AG08395 (cell line): ENCODE measurements at regions not wholly inside any gene's neighbourhood (a gene's known extent, or its start where the extent isn't known, plus 50 kb on each side); places are given as distances from the start of the nearest gene placed in this dataset.

Experiments used
- DNase-seq: peaks from one replicate; pipeline ENCODE4 v3.0.0; 2012; ENCODE audit warnings: mixed read lengths, low spot score

DNA sequence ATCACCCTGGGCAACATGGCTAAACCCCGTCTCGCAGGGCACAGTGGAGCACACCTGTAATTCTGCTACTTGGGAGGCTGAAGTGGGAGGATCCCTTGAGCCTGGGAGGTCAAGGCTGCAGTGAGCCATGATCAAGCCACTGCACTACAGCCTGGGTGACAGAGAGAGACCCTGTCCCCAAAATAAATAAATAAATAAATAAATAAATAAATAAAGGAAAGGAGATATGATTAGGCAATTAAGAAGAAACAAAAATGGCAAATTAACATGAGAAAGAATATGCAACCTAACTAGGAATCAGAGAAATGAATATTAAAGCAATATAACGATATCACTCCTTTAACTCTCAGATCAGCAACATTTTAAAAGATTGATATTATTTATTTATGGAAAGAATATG, 92.3 kb downstream of the C1D start:
- no peak for DNase-seq

DNA sequence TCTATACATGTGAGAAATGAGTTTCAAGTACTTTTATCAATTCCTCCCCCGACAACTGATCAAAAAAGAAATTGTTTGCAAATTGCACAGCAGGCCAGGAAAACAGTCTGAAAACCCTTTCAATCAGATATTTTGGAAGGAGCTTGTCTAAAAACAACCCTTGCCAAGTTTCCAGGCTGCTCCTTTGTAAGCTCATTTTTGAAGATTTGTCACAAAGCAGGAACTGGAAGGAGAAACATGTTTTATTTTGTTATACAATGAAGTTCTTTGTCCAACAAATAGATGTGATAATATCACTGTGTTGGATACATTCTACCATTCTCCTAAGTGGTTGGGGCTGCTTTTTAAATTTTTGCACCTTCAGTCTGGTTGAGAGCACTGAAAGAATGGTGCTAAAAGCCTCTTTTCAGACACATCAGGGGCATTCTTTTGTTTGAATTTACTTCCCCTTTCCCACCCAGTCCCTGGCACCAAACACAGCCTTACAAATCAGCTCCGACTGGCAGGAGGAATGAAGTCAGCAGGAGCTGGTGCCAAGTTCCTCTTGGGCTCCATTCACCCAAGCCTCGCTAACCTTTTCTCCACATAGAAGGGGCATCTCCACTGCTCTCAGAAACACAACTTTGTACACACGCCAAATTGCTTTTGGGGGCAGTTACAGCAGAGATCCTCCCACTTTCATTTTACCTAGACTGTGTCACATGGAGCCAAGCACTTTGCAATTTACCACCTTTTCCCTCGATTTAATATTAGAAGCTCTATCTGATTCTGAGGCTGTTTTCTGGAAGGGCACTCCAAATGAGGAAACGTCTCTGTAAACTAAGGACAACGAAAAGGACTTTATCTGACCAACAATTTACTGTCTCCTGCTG, 88.0 kb downstream of the C1D start:
- no peak for DNase-seq

DNA sequence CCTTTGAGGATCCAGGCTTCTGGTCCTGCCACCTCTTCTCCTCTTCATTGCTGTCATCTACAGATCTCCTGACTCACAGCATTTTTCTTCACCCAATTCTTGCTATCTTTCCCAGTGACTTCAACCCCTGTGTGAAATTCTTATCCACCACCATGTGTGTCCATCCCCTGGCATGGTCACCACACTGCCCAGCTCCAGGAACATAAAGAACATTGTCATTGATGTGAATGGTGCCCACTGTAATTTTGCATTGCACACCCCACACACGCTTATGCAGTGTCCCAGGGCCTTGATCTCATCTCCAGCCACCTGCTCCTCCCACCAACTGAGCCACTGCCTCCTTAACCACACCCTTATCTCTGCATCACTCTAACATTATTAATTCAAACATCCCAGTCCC, 85.3 kb downstream of the C1D start:
- no peak for DNase-seq

DNA sequence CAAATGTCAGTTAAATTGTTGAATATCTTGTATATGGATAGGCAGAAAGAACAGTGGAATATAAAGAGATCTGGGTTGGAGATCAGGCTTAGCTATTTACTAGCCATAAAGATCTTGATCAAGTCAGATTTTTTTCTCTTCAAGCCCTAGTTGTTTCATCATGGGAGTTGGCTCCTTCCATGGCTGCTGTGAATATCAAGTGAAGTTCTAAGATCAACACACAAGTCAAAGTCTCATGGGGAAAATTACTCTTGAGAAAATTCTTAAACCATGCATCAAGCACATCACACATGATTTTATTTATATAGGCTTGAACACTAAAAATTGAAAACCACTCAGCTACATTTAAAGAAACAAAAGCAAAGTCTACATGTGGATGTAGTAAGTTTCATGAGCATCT, 79.8 kb downstream of the C1D start:
- DNase-seq, result no peak

DNA sequence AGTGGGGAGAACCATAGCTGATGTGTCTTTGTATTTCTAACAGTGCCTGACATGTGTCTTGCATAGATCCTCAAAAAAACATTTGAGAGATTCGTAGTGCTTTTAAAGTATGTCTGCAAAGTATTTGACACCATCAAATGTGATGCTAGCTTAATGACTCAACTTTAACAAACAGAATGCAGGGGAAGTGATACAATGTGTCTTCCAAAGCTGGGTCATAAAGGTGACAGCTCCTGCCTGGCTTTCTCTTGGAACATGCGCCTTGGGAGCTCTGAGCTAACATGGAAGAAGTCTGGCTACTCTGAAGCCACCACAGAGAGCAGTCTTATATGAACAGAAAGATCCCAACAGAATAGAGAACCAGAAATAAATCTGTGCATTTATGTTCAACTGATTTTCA, 78.2 kb downstream of the C1D start:
- DNase-seq, result no peak

DNA sequence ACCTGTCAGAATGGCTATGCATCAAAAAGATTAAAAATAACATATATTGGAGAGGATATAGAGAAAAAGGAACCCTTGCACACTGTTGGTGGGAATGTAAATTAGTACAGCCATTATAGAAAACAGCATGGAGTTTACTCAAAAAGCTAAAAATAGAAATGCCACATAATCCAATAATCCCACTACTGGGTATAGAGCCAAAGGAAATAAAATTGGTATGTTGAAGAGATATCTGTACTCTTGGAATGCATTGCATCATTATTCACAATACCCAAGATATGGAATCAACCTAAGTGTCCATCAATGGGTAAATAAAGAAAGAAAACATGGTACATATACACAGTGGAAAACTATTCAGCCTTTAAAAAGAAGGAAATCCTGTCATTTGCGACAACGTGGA, 77.2 kb downstream of the C1D start:
- DNase-seq, result no peak

DNA sequence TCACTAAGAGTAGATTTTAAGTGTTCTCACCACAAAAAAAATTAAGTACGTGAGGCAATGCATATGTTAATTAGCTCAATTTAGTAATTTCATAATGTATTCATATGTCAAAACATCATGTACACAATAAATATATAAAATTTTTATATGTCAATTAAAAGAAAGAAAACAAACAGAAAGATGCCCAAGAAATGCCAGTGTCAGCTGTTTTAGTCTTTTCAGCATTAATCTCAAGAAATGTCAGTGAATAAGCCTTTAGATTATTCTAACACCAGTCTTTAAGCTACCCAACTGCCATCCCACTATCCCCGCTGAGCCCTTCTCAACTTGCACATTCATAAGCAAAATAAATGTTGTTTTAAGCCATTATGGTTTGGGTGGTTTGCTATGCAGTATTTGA, 76.5 kb downstream of the C1D start:
- DNase-seq, result no peak
